Activated CD4-positive, CD25-positive, alpha-beta regulatory T cell treated with anti-CD3 and anti-CD28 coated beads, Interleukin-2, amount 50 U/mL, for 24 hours (primary cell): ENCODE measurements at regions not wholly inside any gene's neighbourhood (a gene's known extent, or its start where the extent isn't known, plus 50 kb on each side); places are given as distances from the start of the nearest gene placed in this dataset.
A peak's percentile ranks its signal among the peaks of the same experiment; 100 is the strongest.

Source experiments
- ATAC-seq, 2 donors: fragments of 150-1000 bp; cut with Tn5 transposase; one replicate each; pipeline ENCODE4 v1.10.0; 2021; ENCODE audit warnings: mild to moderate bottlenecking in 1 of 2, moderate library complexity in 1 of 2

DNA sequence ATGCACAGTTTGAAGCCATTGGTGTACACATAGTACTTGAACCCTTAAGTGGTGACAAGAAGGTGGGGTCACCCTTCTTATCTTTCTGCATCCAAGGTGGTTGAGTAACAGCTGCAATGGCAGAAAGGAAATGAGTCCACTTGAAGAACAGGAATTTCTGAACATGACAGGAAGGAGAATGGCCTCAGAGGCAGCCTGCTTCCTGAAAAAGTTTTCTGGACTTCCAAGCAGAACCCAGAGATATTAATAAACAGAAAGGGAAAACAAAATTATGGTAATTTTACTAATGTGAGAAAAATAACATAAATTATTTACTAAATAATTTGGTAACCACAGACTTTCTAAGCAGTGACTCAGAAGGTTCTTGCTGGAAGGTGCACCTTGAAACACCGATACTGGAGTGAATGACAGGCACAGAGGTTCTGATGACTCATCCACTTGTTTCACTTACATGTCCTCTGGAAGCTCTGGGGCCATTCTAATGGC is 119.9 kb upstream of the HS3ST1 start:
- ATAC-seq: peak; percentile 95

DNA sequence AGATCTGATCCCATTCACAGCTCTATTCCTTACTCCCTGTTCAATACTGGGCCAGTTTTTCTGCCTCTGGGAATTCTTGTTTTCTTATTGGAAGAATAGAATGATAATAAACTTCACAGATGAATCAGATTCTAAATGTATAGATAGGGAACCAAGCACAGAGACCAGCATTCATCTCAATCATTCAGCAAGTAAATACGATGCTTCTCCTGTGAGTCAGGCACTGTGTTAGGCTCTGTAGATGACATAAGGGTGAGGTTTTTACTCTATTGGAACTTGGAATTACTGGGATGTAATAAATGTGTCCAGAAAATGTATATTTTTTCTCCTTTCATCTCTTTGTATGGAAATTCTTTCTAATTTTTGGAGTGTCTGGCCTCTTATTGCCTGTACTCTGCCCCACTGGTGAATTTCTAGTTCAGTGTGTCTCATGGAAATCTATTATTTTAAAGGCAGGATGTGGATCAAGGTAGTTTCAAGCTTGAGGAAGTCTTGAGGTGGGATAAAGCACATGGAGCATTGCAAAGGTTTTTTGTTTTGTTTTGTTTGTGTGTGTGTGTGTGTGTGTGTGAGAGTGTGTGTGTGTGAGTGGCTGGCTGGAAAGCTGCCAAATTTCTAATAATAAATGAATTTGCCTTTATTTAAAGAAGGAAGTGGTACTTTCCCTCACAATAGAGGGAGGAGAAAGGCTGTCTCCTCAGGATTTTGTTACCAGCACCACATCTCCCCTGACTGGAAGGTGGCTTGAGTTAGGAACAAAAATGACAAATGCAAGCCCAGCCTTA is 117.9 kb upstream of the HS3ST1 start:
- no peak for ATAC-seq

DNA sequence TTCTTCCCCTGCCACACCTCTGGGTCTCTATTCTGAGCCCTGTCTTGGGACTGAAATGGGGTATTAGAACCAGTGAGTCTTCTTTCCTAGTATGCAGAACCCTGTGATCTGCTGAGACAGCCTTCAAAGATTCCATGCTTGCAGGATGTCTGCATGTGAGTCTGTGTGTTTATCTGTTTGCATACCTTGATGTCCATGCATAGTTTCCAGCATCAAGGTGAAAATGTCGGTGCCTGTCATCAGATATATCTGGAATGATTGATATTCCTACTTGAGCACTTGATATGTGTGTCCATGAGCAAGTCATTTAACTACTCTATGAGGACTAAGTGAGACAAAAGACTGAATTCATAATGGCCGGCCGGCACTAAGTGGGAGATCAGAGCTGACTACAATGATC is 117.0 kb upstream of the HS3ST1 start:
- ATAC-seq: no peak

DNA sequence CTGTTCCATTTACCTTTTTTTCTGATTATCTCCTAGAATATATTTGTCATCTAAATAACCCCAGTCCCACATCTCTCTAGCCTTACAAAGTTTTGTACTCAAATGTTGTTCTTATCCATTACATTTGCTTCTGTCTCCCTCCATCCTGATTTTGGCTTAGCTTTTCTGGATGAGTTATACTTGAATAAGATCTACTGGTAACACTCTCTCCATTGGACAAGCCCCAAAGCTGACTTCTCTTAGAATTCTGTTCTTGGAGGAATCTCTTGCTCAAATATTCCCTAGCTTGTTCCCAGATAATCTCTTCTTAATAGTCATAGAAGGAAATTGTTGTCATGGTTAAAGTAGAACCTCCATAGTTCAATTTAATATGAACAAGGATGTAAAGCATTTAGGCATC is 115.5 kb upstream of the HS3ST1 start:
- ATAC-seq: no peak

DNA sequence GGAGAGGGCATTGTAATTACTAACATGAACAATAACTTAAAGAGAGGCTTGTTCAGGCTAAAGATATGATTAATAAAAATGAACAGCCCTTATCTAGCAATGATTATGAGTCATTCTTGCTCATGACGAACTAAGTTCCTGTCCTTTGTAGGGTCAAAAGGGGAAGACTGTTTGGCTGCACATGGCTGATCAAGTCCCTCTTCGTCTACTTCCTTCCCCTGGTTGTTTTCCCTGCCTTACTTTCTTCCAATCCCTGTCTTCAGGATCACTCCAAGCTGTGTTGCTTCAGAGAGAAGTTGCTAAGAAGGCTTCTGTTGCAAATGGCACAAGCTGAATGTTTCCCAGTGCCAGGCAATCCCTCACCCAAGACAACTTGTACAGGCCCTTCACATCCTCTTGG is 115.0 kb upstream of the HS3ST1 start:
- peak; percentile 69 to 73 for ATAC-seq

DNA sequence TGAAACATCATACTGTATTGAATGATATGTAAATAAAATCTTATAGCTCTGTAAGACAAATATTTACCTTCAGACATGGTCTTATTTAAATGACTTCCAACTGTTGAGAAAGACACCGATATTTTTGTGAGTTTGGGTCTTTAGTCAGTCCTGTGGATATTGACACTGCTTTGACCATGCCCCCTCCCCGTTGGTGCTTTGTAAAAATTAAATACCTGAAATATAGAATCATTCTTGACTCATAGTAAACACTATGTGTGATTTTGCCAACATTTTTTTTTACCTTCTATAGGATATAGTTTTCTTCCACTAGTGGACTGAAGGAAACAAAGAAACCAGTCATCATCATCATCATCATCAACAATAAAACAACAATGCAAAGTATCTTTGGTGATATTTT is 114.3 kb upstream of the HS3ST1 start:
- ATAC-seq: no peak

DNA sequence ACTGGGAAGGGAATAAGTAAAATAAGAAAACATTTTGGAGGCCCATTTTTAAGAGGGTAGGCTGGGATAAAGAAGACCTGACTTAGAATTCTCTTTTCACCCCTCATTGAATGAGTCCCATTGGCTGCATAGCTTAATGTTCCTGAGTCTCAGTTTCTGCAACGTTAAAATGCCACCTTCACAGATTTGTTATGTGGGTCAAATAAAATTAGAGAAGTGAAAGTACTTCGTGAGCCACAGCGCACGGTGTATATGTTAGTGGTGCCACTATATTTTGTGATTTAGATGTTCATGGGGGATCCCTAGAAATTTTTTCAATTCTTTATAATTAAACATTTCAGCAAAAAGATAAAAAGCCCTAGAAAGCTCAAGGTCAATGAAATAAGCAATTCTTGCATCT is 109.2 kb upstream of the HS3ST1 start:
- no peak for ATAC-seq

DNA sequence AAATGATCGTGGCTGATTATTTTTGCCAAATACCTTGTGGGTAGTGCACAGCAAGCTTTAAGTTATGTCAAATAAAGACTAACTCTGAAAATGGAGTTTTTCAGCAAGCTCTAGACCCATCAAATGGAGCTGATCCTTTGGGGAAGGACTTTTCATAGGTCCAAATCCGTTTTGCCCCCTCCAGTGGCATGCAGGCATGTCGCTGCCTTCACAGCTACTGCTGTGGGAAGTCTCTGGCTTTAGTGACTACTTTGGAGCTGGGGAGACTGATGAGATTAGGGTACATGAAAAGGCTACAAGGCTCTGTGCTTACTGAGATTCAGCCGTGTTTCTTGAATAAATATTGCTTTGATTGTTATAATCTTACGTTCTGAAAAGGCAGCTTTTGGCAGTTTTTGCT is 106.6 kb upstream of the HS3ST1 start:
- no peak for ATAC-seq

DNA sequence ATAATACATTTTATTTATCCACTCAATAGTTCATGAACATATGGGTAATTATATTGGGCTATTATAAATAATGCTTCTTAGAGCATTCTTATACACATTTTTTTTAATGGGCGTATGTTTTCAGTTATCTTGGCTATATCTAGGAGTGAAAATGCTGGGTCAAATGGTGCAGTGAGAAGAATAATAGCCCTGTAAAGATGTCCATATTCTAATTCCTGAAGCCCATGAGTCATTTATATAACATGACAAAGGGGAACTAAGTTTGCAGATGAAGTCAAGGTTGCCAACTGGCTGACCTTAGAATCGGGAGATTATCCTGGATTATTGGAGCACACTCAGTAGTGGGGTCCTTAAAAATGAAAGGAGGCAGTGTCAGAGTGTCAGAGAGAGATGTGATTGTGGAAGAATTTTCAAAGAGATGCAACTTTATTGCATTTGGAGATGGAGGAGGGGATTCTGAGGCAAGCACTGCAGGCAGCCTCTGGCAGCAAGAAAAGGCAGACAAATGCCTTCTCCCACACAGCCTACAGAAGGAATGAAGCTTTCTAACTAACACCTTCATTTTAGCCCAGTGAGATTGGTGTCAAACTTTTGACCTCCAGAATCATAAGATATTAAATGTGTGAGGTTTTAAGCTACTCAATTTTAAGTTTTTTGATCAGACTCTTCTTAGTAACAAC is 106.1 kb upstream of the HS3ST1 start:
- no peak for ATAC-seq

DNA sequence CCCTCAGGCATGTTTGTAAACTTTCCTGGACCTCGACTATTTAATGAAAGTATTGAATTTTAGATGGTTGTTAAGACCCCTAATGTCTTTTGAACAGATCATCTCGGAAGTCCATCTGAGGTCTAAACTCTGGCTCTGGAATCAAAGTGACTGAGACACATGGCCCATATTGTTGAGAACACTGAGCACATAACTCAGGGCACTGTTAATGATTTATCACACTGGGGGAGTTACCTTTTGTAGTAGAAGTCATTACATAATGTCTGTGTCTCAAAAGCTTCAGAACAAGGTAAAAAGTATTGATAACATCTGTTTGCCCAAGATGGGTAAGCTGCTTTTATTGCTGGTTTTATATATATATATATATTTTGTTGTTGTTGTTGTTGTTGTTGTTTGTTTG is 103.4 kb upstream of the HS3ST1 start:
- no peak for ATAC-seq

DNA sequence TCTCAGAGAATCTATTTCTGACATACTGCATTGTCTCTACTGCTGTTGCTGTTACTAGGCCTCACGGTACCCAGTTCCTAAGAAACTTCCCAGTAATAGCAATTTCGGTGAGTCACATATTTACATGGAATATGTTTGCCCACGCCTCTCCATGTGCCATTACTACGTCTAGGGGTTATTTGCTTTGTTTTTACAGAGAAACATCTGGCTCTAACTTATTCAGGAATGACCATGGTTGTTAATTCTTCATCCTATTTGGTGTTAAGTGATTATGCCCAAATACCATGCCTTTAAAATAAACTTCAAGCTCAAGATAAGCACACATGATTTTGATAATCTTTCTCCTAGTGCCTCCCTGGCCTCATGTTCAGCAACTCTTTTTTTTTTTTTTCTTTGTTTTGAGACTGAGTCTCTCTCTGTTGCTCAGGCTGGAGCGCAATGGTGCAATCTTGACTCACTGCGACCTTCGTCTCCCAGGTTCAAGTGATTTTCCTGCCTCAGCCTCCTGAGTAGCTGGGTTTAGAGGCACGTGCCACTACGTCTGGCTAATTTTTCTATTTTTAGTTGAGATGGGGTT is 101.0 kb upstream of the HS3ST1 start:
- no peak for ATAC-seq

DNA sequence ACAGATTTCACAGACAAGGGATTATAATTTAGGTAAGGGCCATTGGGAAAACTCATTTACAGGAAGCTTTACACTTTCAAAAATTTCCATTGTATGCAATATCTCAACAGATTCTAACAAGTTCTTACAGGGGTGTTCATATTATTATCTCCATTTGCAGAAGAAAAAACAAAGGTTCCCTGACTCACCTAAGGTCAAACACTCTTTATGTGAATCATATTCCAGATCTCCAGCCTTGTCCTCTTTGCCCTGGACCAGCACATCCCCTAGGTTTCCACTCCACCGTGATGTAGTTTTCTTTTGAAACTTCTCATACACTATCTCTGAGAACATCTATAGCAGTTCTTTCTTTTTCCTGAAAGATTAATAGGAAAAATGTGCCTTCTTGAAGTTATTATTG is 96.4 kb upstream of the HS3ST1 start:
- ATAC-seq: no peak

DNA sequence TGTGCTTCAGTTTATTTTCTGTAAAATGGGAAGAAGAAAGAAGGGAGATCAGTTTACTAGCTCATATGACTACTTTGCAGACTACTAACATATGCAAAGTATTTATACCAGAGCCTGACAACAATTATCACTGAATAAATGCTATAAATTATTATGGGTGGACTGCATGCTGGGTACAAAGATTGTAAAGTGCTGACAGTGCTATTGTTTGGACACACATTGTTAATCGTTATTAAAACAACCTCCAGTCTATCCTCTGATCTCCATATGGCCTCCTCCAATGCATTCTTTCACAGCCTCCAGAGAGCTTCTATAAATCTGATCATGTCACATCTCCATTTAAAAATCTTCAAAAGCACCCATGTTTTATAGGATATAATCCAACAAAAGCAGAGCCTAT is 90.1 kb upstream of the HS3ST1 start:
- ATAC-seq: no peak

DNA sequence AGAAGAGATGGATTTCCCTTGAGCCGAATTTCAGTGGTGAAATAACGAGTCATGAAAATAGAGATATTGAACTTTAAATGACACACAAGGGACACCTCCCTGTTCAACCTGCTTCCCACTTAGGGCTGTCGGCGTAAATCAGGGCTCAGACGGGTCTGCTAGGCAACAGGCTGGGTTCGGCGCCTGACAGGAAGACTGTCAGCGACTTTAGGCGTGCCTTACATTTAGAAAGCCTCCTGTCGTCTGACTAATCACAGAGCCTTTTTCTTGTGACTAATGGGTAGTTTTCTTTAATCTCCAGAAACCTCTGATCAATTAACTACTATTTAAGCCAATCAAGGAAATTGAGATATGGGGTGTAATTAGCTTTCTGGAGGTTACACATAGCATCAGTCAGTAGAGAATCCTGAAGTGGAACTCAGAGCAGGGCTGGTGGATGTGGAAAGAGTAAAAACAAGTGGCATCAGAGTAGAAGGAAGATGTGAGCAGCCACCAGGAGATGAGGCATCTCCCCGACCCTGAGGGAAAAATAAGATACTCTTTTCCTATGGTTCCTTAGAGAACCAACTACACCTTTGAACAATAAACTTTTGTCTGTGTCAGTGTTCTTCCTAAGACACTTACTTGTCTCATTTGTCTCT is 86.2 kb upstream of the HS3ST1 start:
- ATAC-seq: no peak

DNA sequence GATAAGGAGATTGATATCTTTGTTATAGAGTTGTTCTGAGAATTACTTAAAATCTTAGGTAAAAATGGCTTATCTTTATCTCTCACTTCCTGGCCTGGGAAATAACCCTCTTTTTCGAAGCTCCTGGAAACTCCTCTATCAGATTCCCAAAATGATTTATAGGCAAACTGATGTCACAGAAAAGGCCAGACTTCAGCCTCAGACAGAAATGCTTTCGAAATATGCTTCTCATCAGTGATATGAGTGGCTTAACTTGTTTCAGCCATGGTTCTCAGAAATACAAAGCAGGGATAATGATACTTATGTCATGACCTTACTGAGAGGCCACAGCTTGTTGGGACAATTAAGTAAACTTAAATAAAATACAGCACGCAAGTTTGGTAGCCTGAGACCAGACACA is 85.3 kb upstream of the HS3ST1 start:
- ATAC-seq: no peak

DNA sequence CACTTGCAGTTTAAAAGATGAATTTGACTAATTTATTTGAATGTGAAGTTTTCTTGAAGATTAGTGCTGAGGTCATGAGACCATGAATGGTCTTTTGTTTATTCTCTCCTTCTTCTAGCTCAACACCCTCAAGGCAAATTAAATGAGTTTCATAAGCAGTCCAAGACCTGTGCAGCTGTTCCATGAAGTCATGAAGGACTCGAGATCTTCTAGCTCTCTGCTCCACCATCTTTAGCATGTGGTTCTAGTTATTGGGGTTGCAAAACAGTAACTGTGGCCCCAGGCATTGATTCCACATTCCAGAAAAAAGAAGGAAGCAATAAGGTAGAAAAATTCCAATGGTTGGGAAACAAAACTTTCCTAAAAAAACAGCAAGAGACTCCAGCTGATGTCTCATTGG is 84.2 kb upstream of the HS3ST1 start:
- no peak for ATAC-seq

DNA sequence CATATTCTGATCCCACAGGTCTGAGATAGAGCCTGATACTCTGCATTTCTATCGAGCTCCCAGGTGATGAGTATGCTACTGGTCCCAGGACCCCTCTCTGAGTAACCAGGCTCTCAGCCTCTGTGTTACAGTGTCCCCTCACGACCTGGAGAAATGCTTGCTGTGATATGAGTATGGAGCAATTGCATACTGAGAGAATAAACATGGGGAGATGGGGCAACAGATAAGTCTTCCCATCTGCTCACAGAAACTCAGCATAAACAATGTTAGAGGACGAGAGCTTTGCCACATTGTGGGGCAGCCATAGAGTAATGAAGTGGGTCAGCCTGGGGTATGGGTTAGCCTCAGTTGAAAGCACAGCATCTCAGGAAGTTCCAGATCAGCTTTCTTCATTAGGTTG is 82.6 kb upstream of the HS3ST1 start:
- no peak for ATAC-seq

DNA sequence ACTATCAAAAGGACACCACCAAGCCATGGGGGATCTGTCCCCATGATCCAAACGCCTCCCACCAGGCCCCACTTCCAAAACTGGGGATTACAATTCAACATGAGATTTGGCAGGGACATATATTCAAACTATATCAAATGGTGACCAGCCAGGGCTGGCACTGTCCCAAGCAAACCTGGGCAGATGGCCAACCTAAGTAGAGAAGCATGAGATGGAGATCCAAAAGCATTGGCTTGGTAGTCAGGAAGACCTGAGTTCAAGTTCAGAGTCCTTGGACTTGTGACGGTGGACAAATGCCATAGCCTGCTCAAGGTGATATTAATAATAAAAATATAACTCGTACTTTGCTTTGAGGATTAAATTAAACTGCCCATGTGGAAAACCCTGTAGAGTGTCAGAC is 79.2 kb upstream of the HS3ST1 start:
- ATAC-seq: no peak

DNA sequence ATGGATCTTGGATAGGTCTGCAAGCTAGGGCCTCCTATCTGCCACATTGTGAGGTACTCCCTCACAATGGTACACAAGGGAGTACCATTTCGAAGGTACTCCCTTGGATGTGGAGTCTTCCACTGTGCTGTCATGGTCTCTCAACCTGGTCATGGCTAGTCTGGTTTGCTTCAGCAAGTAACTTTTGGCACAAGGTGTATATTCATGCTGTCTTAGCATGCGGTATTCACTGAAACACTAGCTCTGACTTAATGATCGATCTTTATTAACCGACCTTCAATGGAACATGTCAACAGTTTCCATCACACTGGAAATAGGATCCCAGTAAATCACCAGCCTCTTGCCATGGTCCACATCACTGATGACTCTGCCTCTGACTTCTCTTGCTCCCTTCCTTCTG is 77.5 kb upstream of the HS3ST1 start:
- no peak for ATAC-seq

DNA sequence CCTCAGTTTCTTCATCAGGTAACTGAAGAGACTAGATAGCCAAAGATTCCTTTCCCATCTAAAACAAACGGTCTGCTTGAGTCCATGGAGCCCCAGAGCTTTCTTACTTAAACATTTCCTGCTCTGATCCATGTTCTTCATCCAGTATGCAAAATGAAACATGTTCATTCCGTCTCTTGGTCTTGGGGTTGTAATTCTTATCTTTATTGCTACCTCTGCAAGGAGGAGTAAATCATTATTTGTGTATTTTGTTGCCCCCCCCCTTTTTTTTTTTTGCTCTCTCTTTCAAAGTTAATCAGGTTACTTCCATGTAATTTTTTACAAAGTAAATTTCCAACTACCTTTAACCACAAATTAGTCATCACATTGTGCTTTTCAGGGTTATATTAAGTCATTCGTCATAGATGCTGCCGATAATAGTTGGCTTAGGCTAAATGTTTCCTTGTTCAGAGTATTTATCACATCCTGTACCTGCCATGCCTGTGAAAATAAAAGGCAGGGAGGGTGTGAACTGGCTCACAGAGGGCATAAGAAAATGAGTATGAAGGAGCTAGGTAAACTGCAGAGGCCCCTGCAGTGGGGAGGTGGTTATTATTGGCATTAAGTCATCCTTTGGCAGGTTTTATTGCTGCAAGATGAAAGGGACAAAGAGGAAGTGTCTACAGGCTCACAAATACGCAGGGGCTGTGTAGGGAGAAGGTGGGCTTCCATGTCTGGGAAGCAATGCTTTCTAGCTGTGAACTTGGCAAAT is 76.7 kb upstream of the HS3ST1 start:
- peak; percentile 97 to 98 for ATAC-seq

DNA sequence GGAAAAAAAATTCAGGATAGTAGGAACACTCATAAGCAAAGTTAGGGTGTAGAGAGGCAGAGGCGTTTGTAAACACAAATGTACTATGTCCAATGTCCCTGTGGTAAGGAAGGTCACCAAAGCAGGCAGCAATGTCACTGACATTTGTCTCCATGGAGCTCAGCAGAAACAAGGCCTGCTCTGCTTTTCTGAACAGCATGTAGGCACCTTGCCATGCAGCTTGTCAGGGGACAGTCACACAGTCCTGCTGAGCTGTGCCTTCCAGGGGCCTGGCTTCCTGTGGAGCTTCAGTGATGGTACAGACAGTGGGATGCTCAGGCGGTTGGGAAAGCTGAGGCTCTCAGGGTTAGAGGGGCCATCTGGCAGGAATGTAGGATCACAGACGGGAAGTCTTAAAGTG is 74.5 kb upstream of the HS3ST1 start:
- no peak for ATAC-seq

DNA sequence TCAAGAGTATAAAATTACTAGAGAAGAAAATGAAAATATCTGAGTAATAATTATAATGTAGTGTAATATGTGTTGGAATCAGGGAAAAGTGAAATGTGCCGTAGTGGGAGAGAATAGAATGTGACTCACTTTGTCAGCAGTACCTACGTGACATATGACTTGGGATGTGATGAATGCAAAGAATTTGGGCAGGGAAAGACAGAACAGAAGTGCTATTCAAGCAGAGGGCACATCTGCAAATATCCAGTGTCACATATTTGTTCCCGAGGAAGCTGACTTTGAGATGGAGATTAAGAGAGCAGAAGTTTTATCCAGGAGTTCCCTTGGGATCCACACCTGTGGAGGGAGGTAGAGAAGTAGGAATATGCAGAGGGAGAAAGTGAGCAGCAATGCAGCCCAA is 69.3 kb upstream of the HS3ST1 start:
- ATAC-seq: no peak
